ENCODE measurements at regions not wholly inside any gene's neighbourhood (a gene's known extent, or its start where the extent isn't known, plus 50 kb on each side); places are given as distances from the start of the nearest gene placed in this dataset.

DNA sequence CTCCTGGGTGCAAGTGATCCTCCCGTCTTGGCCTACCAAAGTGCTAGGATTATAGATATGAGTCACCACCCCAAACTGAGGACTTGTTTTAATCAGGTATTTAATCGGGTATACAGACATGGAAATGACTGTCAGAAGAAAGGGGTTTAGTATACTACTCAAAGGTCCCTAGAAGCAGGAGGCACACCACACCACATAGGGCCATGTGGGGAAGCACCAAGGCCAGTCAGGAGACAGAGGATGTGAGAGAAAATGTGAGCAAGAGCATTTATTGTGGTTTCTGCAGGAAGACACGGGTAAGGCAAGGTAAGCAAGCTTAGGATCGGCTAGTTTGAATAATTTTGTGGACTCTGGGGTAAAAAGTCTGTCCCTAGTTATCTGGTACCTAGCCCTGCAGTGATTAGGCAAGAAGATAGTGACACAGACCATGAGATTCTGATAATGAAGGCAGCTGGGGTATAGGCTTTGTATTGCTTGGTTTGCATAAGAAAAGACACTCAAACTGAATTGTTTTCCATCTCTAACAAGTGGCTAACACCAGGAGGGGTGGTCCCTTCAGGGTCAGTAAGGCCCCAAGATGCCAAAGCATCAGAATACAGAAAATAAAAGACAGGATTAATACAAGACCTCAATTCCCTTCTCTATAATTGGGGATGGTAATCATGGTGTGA, 408.8 kb upstream of the F9 start:
- TF ChIP-seq, protein P1, sequence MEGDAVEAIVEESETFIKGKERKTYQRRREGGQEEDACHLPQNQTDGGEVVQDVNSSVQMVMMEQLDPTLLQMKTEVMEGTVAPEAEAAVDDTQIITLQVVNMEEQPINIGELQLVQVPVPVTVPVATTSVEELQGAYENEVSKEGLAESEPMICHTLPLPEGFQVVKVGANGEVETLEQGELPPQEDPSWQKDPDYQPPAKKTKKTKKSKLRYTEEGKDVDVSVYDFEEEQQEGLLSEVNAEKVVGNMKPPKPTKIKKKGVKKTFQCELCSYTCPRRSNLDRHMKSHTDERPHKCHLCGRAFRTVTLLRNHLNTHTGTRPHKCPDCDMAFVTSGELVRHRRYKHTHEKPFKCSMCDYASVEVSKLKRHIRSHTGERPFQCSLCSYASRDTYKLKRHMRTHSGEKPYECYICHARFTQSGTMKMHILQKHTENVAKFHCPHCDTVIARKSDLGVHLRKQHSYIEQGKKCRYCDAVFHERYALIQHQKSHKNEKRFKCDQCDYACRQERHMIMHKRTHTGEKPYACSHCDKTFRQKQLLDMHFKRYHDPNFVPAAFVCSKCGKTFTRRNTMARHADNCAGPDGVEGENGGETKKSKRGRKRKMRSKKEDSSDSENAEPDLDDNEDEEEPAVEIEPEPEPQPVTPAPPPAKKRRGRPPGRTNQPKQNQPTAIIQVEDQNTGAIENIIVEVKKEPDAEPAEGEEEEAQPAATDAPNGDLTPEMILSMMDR (IDR thresholded peaks at IDR 0.05): no peak
- no peaks in the 10 kb centered on the region for H3K36me3 Mint-ChIP-seq (ENCODE audit: low read depth)

GRCh38 chrX:139120760-139121159, 409.2 kb upstream of the FGF13 start:
- TF ChIP-seq, protein P1 (IDR thresholded peaks at IDR 0.05): no peak
- DNase-seq (ENCODE audit: low spot score): no peak
- Mint-ChIP-seq H3K9me3 (ENCODE audit: low read depth) (peaks cover 14% of the 10 kb centered on the region), H3K27ac (ENCODE audit: unreplicated experiment) (no peak overlapping the region), H3K27me3 (ENCODE audit: low read depth) (no peaks in the 10 kb centered on the region), H3K4me3 (ENCODE audit: unreplicated experiment) (no peak overlapping the region), H3K4me1 (ENCODE audit: low read depth) (no peaks in the 10 kb centered on the region), H3K36me3 (ENCODE audit: low read depth) (no peaks in the 10 kb centered on the region)

More for the DNA sequence above, 408.8 kb upstream of the F9 start:
- Mint-ChIP-seq H3K9me3 (ENCODE audit: low read depth) (peaks cover 16% of the 10 kb centered on the region), H3K27ac (ENCODE audit: unreplicated experiment) (no peak overlapping the region), H3K27me3 (ENCODE audit: low read depth) (no peaks in the 10 kb centered on the region), H3K4me3 (ENCODE audit: unreplicated experiment) (no peak overlapping the region), H3K4me1 (ENCODE audit: low read depth) (no peaks in the 10 kb centered on the region)
- no peak for DNase-seq (ENCODE audit: low spot score)

GRCh38 chrX:139113708-139114107, 402.2 kb upstream of the FGF13 start:
- Mint-ChIP-seq H3K4me3 (ENCODE audit: unreplicated experiment) (no peak overlapping the region), H3K27ac (ENCODE audit: unreplicated experiment) (no peak overlapping the region), H3K36me3 (ENCODE audit: low read depth) (no peaks in the 10 kb centered on the region), H3K9me3 (ENCODE audit: low read depth) (peaks cover 6% of the 10 kb centered on the region), H3K27me3 (ENCODE audit: low read depth) (no peaks in the 10 kb centered on the region), H3K4me1 (ENCODE audit: low read depth) (no peaks in the 10 kb centered on the region)
- TF ChIP-seq, protein P1 (IDR thresholded peaks at IDR 0.05): no peak
- no peak for DNase-seq (ENCODE audit: low spot score)

GRCh38 chrX:139112432-139112831, 400.9 kb upstream of the FGF13 start:
- TF ChIP-seq, protein P1 (IDR thresholded peaks at IDR 0.05): no peak
- no peaks in the 10 kb centered on the region for H3K4me1 Mint-ChIP-seq (ENCODE audit: low read depth)
- peaks cover under 1% of the 10 kb centered on the region for H3K9me3 Mint-ChIP-seq (ENCODE audit: low read depth)
- H3K27ac Mint-ChIP-seq (ENCODE audit: unreplicated experiment): no peak overlapping the region
- no peak overlapping the region for H3K4me3 Mint-ChIP-seq (ENCODE audit: unreplicated experiment)
- no peaks in the 10 kb centered on the region for H3K27me3 Mint-ChIP-seq (ENCODE audit: low read depth)
- DNase-seq (ENCODE audit: low spot score): no peak
- no peaks in the 10 kb centered on the region for H3K36me3 Mint-ChIP-seq (ENCODE audit: low read depth)

DNA sequence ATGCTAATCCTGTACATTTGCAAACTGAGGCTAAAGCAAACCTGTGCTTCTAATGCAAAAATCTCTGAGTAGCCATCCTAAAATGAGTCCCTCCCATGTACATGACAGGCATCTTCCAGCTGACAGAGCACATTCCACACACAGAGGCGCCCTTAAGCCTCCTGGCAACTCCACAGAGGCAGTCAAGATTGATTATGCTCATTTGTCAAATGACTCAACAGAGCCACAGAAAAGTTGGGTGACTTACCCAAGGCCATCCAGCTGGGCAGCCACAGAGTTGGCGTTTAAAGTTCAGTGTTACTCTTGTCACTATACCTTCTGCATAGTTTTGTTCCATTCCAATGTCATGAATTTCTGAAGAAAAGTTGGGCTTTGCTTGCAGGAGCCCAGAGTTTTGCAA, 394.6 kb upstream of the FGF13 start:
- H3K9me3 Mint-ChIP-seq (ENCODE audit: low read depth): peaks cover 3% of the 10 kb centered on the region
- H3K27me3 Mint-ChIP-seq (ENCODE audit: low read depth): no peaks in the 10 kb centered on the region
- no peak for DNase-seq (ENCODE audit: low spot score)
- H3K4me1 Mint-ChIP-seq (ENCODE audit: low read depth): no peaks in the 10 kb centered on the region
- no peaks in the 10 kb centered on the region for H3K36me3 Mint-ChIP-seq (ENCODE audit: low read depth)
- TF ChIP-seq, protein P1 (IDR thresholded peaks at IDR 0.05): no peak
- H3K27ac Mint-ChIP-seq (ENCODE audit: unreplicated experiment): no peak overlapping the region
- H3K4me3 Mint-ChIP-seq (ENCODE audit: unreplicated experiment): no peak overlapping the region
